Mammary epithelial cell (primary cell): ENCODE measurements at regions not wholly inside any gene's neighbourhood (a gene's known extent, or its start where the extent isn't known, plus 50 kb on each side); places are given as distances from the start of the nearest gene placed in this dataset.

Source experiments
- EZH2 ChIP-seq: IDR thresholded peaks from 2 replicates; pipeline ENCODE4 v1.6.1; 2012; ENCODE audit warnings: low read length, inconsistent platforms, borderline replicate concordance
- TF ChIP-seq, protein P1 (sequence below), 2 donors: IDR thresholded peaks in 1 of 2; conservative IDR thresholded peaks in 1 of 2; 2 replicates each; pipeline ENCODE4 v1.5.1; 2011 to 2012; ENCODE audit warnings: inconsistent platforms in 2 of 2, low read length in 2 of 2, mild to moderate bottlenecking in 2 of 2, control low read depth in 1 of 2, low read depth in 1 of 2; ENCODE audit not compliant: insufficient read depth in 1 of 2; ENCODE audit errors: extremely low read depth in 1 of 2

DNA sequence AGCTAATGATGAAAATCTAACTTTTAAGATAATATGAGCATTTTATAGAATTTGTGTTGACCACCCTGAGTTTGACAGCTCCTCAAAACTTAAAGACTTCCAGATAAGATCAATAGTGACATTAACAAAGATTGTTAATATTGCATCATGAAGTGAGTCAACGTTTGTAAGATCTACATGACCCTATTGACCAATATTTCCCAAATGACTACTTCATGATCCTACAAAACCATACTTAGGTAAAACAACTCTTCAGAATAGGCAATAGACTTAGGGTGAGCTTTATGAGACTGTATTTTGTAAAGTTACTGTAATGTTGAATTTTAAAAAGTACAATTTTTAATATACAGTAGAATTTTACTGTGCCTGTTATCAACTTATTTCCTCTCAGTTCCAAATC lies 422.7 kb upstream of the ALCAM start:
- TF ChIP-seq, protein P1, sequence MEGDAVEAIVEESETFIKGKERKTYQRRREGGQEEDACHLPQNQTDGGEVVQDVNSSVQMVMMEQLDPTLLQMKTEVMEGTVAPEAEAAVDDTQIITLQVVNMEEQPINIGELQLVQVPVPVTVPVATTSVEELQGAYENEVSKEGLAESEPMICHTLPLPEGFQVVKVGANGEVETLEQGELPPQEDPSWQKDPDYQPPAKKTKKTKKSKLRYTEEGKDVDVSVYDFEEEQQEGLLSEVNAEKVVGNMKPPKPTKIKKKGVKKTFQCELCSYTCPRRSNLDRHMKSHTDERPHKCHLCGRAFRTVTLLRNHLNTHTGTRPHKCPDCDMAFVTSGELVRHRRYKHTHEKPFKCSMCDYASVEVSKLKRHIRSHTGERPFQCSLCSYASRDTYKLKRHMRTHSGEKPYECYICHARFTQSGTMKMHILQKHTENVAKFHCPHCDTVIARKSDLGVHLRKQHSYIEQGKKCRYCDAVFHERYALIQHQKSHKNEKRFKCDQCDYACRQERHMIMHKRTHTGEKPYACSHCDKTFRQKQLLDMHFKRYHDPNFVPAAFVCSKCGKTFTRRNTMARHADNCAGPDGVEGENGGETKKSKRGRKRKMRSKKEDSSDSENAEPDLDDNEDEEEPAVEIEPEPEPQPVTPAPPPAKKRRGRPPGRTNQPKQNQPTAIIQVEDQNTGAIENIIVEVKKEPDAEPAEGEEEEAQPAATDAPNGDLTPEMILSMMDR (conservative IDR thresholded peaks at IDR 0.05 in 1 of 2, IDR thresholded peaks at IDR 0.05 in 1 of 2; ENCODE audit: extremely low read depth in 1 of 2, insufficient read depth in 1 of 2, low read depth in 1 of 2, low read length in 2 of 2): no peak
- no peak for TF ChIP-seq EZH2
